HG03565 (cell line): ENCODE measurements at regions not wholly inside any gene's neighbourhood (a gene's known extent, or its start where the extent isn't known, plus 50 kb on each side); places are given as distances from the start of the nearest gene placed in this dataset.
"Not testable (repeated sequence)": the region's sequence is repeated elsewhere in the genome, so short reads cannot be mapped to it uniquely, and the experiment has no call there.

Experiments
- ATAC-seq: cut with Tn5 transposase; IDR thresholded peaks from one replicate; pipeline ENCODE4 v1.9.1; 2021; ENCODE audit warnings: mild to moderate bottlenecking, moderate library complexity; ENCODE audit not compliant: unreplicated experiment

- no peak for ATAC-seq
Observed at GRCh38 chr14:88981948-88982347, 157.5 kb downstream of the TTC8 start.

- ATAC-seq = no peak
Observed at GRCh38 chr14:88983755-88984154, 159.3 kb downstream of the TTC8 start.

- ATAC-seq = no peak
Observed at GRCh38 chr14:88985654-88986053, 161.2 kb downstream of the TTC8 start.

GRCh38 chr14:88986146-88986841 is 161.8 kb downstream of the TTC8 start:
- no peak for ATAC-seq

GRCh38 chr14:88986908-88987307 is 162.5 kb downstream of the TTC8 start:
- ATAC-seq = not testable (repeated sequence)

GRCh38 chr14:88987516-88987915 is 163.1 kb downstream of the TTC8 start:
- ATAC-seq = no peak

- ATAC-seq = no peak
Observed at GRCh38 chr14:88989911-88990310, 165.5 kb downstream of the TTC8 start.

GRCh38 chr14:88990856-88991255 is 166.4 kb downstream of the TTC8 start:
- no peak for ATAC-seq

- ATAC-seq = no peak
Observed at GRCh38 chr14:88992011-88992410, 167.6 kb downstream of the TTC8 start.

GRCh38 chr14:88993946-88994345 is 169.5 kb downstream of the TTC8 start:
- no peak for ATAC-seq

- ATAC-seq = no peak
Observed at GRCh38 chr14:88995437-88996198, 171.2 kb downstream of the TTC8 start.

- ATAC-seq = no peak
Observed at GRCh38 chr14:88998027-88998426, 173.6 kb downstream of the TTC8 start.

GRCh38 chr14:88999137-88999536 is 174.7 kb downstream of the TTC8 start:
- ATAC-seq = no peak

- ATAC-seq = no peak
Observed at GRCh38 chr14:89000007-89000942, 175.8 kb downstream of the TTC8 start.

GRCh38 chr14:89004166-89004565 is 179.7 kb downstream of the TTC8 start:
- no peak for ATAC-seq

- no peak for ATAC-seq
Observed at GRCh38 chr14:89007906-89008305, 183.5 kb downstream of the TTC8 start.

GRCh38 chr14:89011355-89012281 is 187.2 kb downstream of the TTC8 start:
- ATAC-seq = no peak

- ATAC-seq = no peak
Observed at GRCh38 chr14:89012282-89013097, 188.0 kb downstream of the TTC8 start.

GRCh38 chr14:89013098-89013504 is 188.7 kb downstream of the TTC8 start:
- no peak for ATAC-seq
